WTC11 (cell line): ENCODE measurements at regions not wholly inside any gene's neighbourhood (a gene's known extent, or its start where the extent isn't known, plus 50 kb on each side); places are given as distances from the start of the nearest gene placed in this dataset.

ENCODE experiments used
- ATF3 ChIP-seq: sonication (generic); formaldehyde crosslinking; conservative IDR thresholded peaks from 2 replicates; pipeline ENCODE4 v1.8.1; 2022; ENCODE audit warnings: mild to moderate bottlenecking, missing genetic modification reagents
- CTCF ChIP-seq: fragments of 200-600 bp; IDR thresholded peaks from 2 replicates; pipeline ENCODE4 v1.8.0; 2022; ENCODE audit warnings: antibody characterized with exemption
- ESRRA ChIP-seq: sonication (generic); formaldehyde crosslinking; IDR thresholded peaks from 2 replicates; pipeline ENCODE4 v1.8.1; 2022; ENCODE audit warnings: mild to moderate bottlenecking, missing genetic modification reagents, borderline replicate concordance
- HMGXB4 ChIP-seq: sonication (generic); formaldehyde crosslinking; IDR thresholded peaks from 2 replicates; pipeline ENCODE4 v1.8.1; 2023; ENCODE audit warnings: mild to moderate bottlenecking, moderate library complexity, missing genetic modification reagents
- OVOL2 ChIP-seq: fragments of 250-450 bp; sonication (Bioruptor Pico); IDR thresholded peaks from 2 replicates; pipeline ENCODE4 v1.9.0; 2021; ENCODE audit warnings: mild to moderate bottlenecking, borderline replicate concordance
- TCF7 ChIP-seq: sonication (generic); formaldehyde crosslinking; IDR thresholded peaks from 2 replicates; pipeline ENCODE4 v1.8.0; 2022; ENCODE audit warnings: mild to moderate bottlenecking, low read depth, missing genetic modification reagents, moderate library complexity
- USF2 ChIP-seq: sonication (generic); formaldehyde crosslinking; IDR thresholded peaks from 2 replicates; pipeline ENCODE4 v1.8.1; 2023; ENCODE audit warnings: mild to moderate bottlenecking, missing genetic modification reagents, moderate library complexity
- TF ChIP-seq, protein P1 (sequence below): sonication (generic); formaldehyde crosslinking; IDR thresholded peaks from 2 replicates; pipeline ENCODE4 v1.8.1; 2023; ENCODE audit warnings: mild to moderate bottlenecking, missing genetic modification reagents, borderline replicate concordance

- TF ChIP-seq TCF7 (CRISPR knock-in tag) (no peak), CTCF (no peak), HMGXB4 (CRISPR knock-in tag) (no peak), OVOL2 (no peak), USF2 (CRISPR knock-in tag) (no peak), ATF3 (no peak), ESRRA (CRISPR knock-in tag) (no peak)
- TF ChIP-seq, protein P1, sequence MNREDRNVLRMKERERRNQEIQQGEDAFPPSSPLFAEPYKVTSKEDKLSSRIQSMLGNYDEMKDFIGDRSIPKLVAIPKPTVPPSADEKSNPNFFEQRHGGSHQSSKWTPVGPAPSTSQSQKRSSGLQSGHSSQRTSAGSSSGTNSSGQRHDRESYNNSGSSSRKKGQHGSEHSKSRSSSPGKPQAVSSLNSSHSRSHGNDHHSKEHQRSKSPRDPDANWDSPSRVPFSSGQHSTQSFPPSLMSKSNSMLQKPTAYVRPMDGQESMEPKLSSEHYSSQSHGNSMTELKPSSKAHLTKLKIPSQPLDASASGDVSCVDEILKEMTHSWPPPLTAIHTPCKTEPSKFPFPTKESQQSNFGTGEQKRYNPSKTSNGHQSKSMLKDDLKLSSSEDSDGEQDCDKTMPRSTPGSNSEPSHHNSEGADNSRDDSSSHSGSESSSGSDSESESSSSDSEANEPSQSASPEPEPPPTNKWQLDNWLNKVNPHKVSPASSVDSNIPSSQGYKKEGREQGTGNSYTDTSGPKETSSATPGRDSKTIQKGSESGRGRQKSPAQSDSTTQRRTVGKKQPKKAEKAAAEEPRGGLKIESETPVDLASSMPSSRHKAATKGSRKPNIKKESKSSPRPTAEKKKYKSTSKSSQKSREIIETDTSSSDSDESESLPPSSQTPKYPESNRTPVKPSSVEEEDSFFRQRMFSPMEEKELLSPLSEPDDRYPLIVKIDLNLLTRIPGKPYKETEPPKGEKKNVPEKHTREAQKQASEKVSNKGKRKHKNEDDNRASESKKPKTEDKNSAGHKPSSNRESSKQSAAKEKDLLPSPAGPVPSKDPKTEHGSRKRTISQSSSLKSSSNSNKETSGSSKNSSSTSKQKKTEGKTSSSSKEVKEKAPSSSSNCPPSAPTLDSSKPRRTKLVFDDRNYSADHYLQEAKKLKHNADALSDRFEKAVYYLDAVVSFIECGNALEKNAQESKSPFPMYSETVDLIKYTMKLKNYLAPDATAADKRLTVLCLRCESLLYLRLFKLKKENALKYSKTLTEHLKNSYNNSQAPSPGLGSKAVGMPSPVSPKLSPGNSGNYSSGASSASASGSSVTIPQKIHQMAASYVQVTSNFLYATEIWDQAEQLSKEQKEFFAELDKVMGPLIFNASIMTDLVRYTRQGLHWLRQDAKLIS: no peak
Observed at GRCh38 chr6:63464060-63464459, 108.2 kb upstream of the LOC128125822 start.
